Tibial nerve (tissue), 3 donors: ENCODE measurements at regions not wholly inside any gene's neighbourhood (a gene's known extent, or its start where the extent isn't known, plus 50 kb on each side); places are given as distances from the start of the nearest gene placed in this dataset.

Source experiments
- POLR2A ChIP-seq, 2 donors: fragments of 450-650 bp; IDR thresholded peaks; one replicate each; pipeline ENCODE4 v1.6.1; 2017; ENCODE audit warnings: antibody characterized with exemption in 2 of 2, mild to moderate bottlenecking in 2 of 2, moderate library complexity in 2 of 2
- TF ChIP-seq, protein P1 (sequence below), 5 experiments: fragments of 200-600 bp in 3 of 5; fragments of 450-650 bp in 2 of 5; sonication (generic) in 3 of 5; IDR thresholded peaks; one replicate each; pipeline ENCODE4 v1.5.1; 2016 to 2019; ENCODE audit warnings: antibody characterized with exemption in 5 of 5, mild to moderate bottlenecking in 3 of 5, moderate library complexity in 2 of 5

DNA sequence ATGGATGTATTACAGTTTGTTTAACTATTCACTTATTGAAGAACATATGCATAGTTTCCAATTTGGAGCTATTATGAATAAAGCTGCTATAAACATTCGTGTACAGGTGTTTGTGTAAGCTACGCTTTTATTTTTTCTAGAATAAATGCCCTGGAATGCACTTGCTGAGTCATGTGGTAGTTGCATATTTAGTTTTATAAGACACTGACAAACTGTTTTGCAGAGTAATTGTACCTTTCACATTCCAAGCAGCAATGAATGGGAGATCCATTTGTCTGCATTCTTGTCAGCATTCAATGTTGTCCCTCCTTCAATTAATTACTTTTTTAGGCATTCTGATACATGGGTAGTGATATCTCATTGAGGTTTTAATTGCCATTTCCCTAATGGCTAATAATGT is 373.6 kb upstream of the GHITM start:
- TF ChIP-seq, protein P1, sequence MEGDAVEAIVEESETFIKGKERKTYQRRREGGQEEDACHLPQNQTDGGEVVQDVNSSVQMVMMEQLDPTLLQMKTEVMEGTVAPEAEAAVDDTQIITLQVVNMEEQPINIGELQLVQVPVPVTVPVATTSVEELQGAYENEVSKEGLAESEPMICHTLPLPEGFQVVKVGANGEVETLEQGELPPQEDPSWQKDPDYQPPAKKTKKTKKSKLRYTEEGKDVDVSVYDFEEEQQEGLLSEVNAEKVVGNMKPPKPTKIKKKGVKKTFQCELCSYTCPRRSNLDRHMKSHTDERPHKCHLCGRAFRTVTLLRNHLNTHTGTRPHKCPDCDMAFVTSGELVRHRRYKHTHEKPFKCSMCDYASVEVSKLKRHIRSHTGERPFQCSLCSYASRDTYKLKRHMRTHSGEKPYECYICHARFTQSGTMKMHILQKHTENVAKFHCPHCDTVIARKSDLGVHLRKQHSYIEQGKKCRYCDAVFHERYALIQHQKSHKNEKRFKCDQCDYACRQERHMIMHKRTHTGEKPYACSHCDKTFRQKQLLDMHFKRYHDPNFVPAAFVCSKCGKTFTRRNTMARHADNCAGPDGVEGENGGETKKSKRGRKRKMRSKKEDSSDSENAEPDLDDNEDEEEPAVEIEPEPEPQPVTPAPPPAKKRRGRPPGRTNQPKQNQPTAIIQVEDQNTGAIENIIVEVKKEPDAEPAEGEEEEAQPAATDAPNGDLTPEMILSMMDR (IDR thresholded peaks at IDR 0.05) = no peak
- no peak for TF ChIP-seq POLR2A (IDR thresholded peaks at IDR 0.05)
